ENCODE measurements at regions not wholly inside any gene's neighbourhood (a gene's known extent, or its start where the extent isn't known, plus 50 kb on each side); places are given as distances from the start of the nearest gene placed in this dataset.

- no peak for DNase-seq (ENCODE audit: low read depth in 4 of 4, low spot score in 3 of 4)
Measured at GRCh38 chr16:17887963-17888362, 417.2 kb upstream of the XYLT1 start.

- no peak for DNase-seq (ENCODE audit: low read depth in 4 of 4, low spot score in 3 of 4)
Measured at GRCh38 chr16:17885659-17886207, 415.0 kb upstream of the XYLT1 start.

- DNase-seq (ENCODE audit: low read depth in 4 of 4, low spot score in 3 of 4), result no peak
Measured at GRCh38 chr16:17877821-17878360, 407.1 kb upstream of the XYLT1 start.

- DNase-seq (ENCODE audit: low read depth in 4 of 4, low spot score in 3 of 4), result no peak
Measured at GRCh38 chr16:17866996-17867395, 396.2 kb upstream of the XYLT1 start.

- no peak for DNase-seq (ENCODE audit: low read depth in 4 of 4, low spot score in 3 of 4)
Measured at GRCh38 chr16:17861981-17862479, 391.3 kb upstream of the XYLT1 start.

- no peak for DNase-seq (ENCODE audit: low read depth in 4 of 4, low spot score in 3 of 4)
Measured at GRCh38 chr16:17858061-17858460, 387.3 kb upstream of the XYLT1 start.

- DNase-seq (ENCODE audit: low read depth in 4 of 4, low spot score in 3 of 4), result no peak
Measured at GRCh38 chr16:17853958-17854357, 383.2 kb upstream of the XYLT1 start.

- DNase-seq (ENCODE audit: low read depth in 4 of 4, low spot score in 3 of 4), result no peak
Measured at GRCh38 chr16:17852977-17853702, 382.4 kb upstream of the XYLT1 start.

GRCh38 chr16:17850581-17851250 is 380.0 kb upstream of the XYLT1 start:
- DNase-seq (ENCODE audit: low read depth in 4 of 4, low spot score in 3 of 4), result no peak

- no peak for DNase-seq (ENCODE audit: low read depth in 4 of 4, low spot score in 3 of 4)
Measured at GRCh38 chr16:17847234-17847795, 376.6 kb upstream of the XYLT1 start.

- no peak for DNase-seq (ENCODE audit: low read depth in 4 of 4, low spot score in 3 of 4)
Measured at GRCh38 chr16:17846030-17846429, 375.3 kb upstream of the XYLT1 start.

- DNase-seq (ENCODE audit: low read depth in 4 of 4, low spot score in 3 of 4), result no peak
Measured at GRCh38 chr16:17845031-17845430, 374.3 kb upstream of the XYLT1 start.

- no peak for DNase-seq (ENCODE audit: low read depth in 4 of 4, low spot score in 3 of 4)
Measured at GRCh38 chr16:17843905-17844304, 373.1 kb upstream of the XYLT1 start.

- DNase-seq (ENCODE audit: low read depth in 4 of 4, low spot score in 3 of 4), result no peak
Measured at GRCh38 chr16:17839907-17840306, 369.1 kb upstream of the XYLT1 start.

GRCh38 chr16:17839272-17839671 is 368.5 kb upstream of the XYLT1 start:
- DNase-seq (ENCODE audit: low read depth in 4 of 4, low spot score in 3 of 4), result no peak

GRCh38 chr16:17836868-17837602 is 366.3 kb upstream of the XYLT1 start:
- no peak for DNase-seq (ENCODE audit: low read depth in 4 of 4, low spot score in 3 of 4)

GRCh38 chr16:17835118-17835876 is 364.5 kb upstream of the XYLT1 start:
- DNase-seq (ENCODE audit: low read depth in 4 of 4, low spot score in 3 of 4), result no peak

- DNase-seq (ENCODE audit: low read depth in 4 of 4, low spot score in 3 of 4), result no peak
Measured at GRCh38 chr16:17832738-17833137, 362.0 kb upstream of the XYLT1 start.

- DNase-seq (ENCODE audit: low read depth in 4 of 4, low spot score in 3 of 4), result no peak
Measured at GRCh38 chr16:17831330-17831729, 360.6 kb upstream of the XYLT1 start.

GRCh38 chr16:17830651-17831050 is 359.9 kb upstream of the XYLT1 start:
- no peak for DNase-seq (ENCODE audit: low read depth in 4 of 4, low spot score in 3 of 4)

All from right renal pelvis (tissue), 4 donors.